SK-N-SH (cell line): ENCODE measurements at regions not wholly inside any gene's neighbourhood (a gene's known extent, or its start where the extent isn't known, plus 50 kb on each side); places are given as distances from the start of the nearest gene placed in this dataset.
A peak's percentile ranks its signal among the peaks of the same experiment; 100 is the strongest.

Experiments used
- CTCF ChIA-PET: fragments of 300-600, 350-600 bp; formaldehyde crosslinking; extraction: SDS; loops from one replicate; lab custom pipeline; 2021; lab: Yijun Ruan, JAX
- POLR2A ChIA-PET: fragments of 350-600 bp; sonication (Branson Sonifier 250); formaldehyde crosslinking; extraction: SDS; loops from one replicate; lab custom pipeline; 2020; ENCODE audit warnings: antibody characterized with exemption, inconsistent platforms; lab: Yijun Ruan, JAX
- DNase-seq: peaks from one replicate; pipeline ENCODE4 v3.0.0; 2012
- H2AFZ ChIP-seq: fragments of 200-600 bp; sonication (generic); 2 replicates; pipeline ENCODE4 v1.8.1; 2016; ENCODE audit warnings: antibody characterized with exemption, mild to moderate bottlenecking, low read depth
- H3F3A ChIP-seq: fragments of 200-600 bp; sonication (generic); replicated peaks from 2 replicates; pipeline ENCODE3; 2016; ENCODE audit warnings: antibody characterized with exemption, mild to moderate bottlenecking; ENCODE audit not compliant: insufficient read depth
- H3K27ac ChIP-seq, 2 experiments: fragments of 200-500 bp in 1 of 2; fragments of 200-600 bp in 1 of 2; sonication (Bioruptor generic) in 1 of 2; sonication (generic), shearing (Covaris generic) in 1 of 2; 2 replicates each; pipeline versions ENCODE4 v1.5.1 to v1.6.1; 2014 to 2016; ENCODE audit warnings: low read depth in 2 of 2, inconsistent platforms in 1 of 2, low read length in 1 of 2, mild to moderate bottlenecking in 1 of 2, mixed read lengths in 1 of 2
- H3K27me3 ChIP-seq: fragments of 200-600 bp; sonication (generic), shearing (Covaris generic); 2 replicates; pipeline ENCODE4 v1.6.1; 2016; ENCODE audit warnings: mixed run types; ENCODE audit not compliant: insufficient read depth
- H3K36me3 ChIP-seq, 2 experiments: fragments of 200-500 bp in 1 of 2; fragments of 200-600 bp in 1 of 2; sonication (Bioruptor generic) in 1 of 2; sonication (generic) in 1 of 2; replicated peaks in 1 of 2; 2 replicates each; pipeline versions ENCODE3 to v1.5.1; 2014 to 2016; ENCODE audit warnings: low read length in 1 of 2, mild to moderate bottlenecking in 1 of 2; ENCODE audit not compliant: insufficient read depth in 2 of 2, control insufficient read depth in 1 of 2
- H3K4me1 ChIP-seq, 2 experiments: fragments of 200-500 bp in 1 of 2; fragments of 200-600 bp in 1 of 2; sonication (Bioruptor generic) in 1 of 2; sonication (generic), shearing (Covaris generic) in 1 of 2; 2 replicates each; pipeline versions ENCODE4 v1.5.1 to v1.6.1; 2014 to 2016; ENCODE audit warnings: low read depth in 1 of 2, low read length in 1 of 2, mixed run types in 1 of 2; ENCODE audit not compliant: insufficient read depth in 2 of 2, control insufficient read depth in 1 of 2
- H3K4me2 ChIP-seq: fragments of 200-600 bp; sonication (generic), shearing (Covaris generic); 2 replicates; pipeline ENCODE4 v1.6.1; 2017; ENCODE audit warnings: mixed run types
- H3K4me3 ChIP-seq, 2 experiments: fragments of 200-500 bp in 1 of 2; fragments of 200-600 bp in 1 of 2; sonication (Bioruptor generic) in 1 of 2; sonication (generic), shearing (Covaris generic) in 1 of 2; 2 replicates each; pipeline versions ENCODE4 v1.5.1 to v1.8.1; 2014 to 2016; ENCODE audit warnings: low read depth in 2 of 2, inconsistent platforms in 1 of 2, low read length in 1 of 2, mild to moderate bottlenecking in 1 of 2, mixed read lengths in 1 of 2, moderate library complexity in 1 of 2
- H3K79me2 ChIP-seq: fragments of 200-600 bp; sonication (generic); 2 replicates; pipeline ENCODE4 v1.8.1; 2017; ENCODE audit warnings: mild to moderate bottlenecking; ENCODE audit not compliant: insufficient read depth
- H3K9ac ChIP-seq: fragments of 200-600 bp; sonication (generic); 2 replicates; pipeline ENCODE4 v1.6.1; 2017; ENCODE audit warnings: mixed run types
- H3K9me2 ChIP-seq: fragments of 200-600 bp; sonication (generic); 2 replicates; pipeline ENCODE4 v1.6.1; 2017; ENCODE audit warnings: mixed run types
- H3K9me3 ChIP-seq: fragments of 200-600 bp; sonication (generic); 2 replicates; pipeline ENCODE4 v1.6.1; 2017; ENCODE audit warnings: mixed run types, mild to moderate bottlenecking, moderate library complexity
- H4K20me1 ChIP-seq: fragments of 200-600 bp; sonication (generic); 2 replicates; pipeline ENCODE4 v1.6.1; 2017; ENCODE audit warnings: mild to moderate bottlenecking, mixed run types; ENCODE audit not compliant: insufficient read depth
- EP300 ChIP-seq, 2 experiments: IDR thresholded peaks; 2 replicates each; pipeline versions ENCODE4 v1.4.0 to v1.6.1; 2012; ENCODE audit warnings: borderline replicate concordance in 1 of 2, low read depth in 1 of 2, low read length in 1 of 2
- FOSL2 ChIP-seq: IDR thresholded peaks from 2 replicates; pipeline ENCODE4 v1.4.0; 2012; ENCODE audit warnings: low read depth, mild to moderate bottlenecking, moderate library complexity, borderline replicate concordance
- FOXM1 ChIP-seq: IDR thresholded peaks from 2 replicates; pipeline ENCODE4 v1.4.0; 2012; ENCODE audit warnings: low read depth, mild to moderate bottlenecking
- GABPA ChIP-seq: IDR thresholded peaks from 2 replicates; pipeline ENCODE4 v1.4.0; 2012; ENCODE audit warnings: low read depth, mild to moderate bottlenecking
- JUND ChIP-seq: IDR thresholded peaks from 2 replicates; pipeline ENCODE4 v1.4.0; 2012
- MEF2A ChIP-seq: IDR thresholded peaks from 2 replicates; pipeline ENCODE4 v1.4.0; 2012; ENCODE audit warnings: low read depth, borderline replicate concordance
- MXI1 ChIP-seq: IDR thresholded peaks from 2 replicates; pipeline ENCODE4 v1.6.1; 2012; ENCODE audit warnings: mild to moderate bottlenecking, low read depth, low read length, improper control_type of control experiment
- NFIC ChIP-seq: IDR thresholded peaks from 2 replicates; pipeline ENCODE4 v1.4.0; 2012; ENCODE audit warnings: borderline replicate concordance
- NRF1 ChIP-seq: IDR thresholded peaks from 2 replicates; pipeline ENCODE4 v1.6.1; 2012; ENCODE audit warnings: low read depth, mild to moderate bottlenecking, low read length
- POLR2AphosphoS5 ChIP-seq: IDR thresholded peaks from 2 replicates; pipeline ENCODE4 v1.6.1; 2012; ENCODE audit warnings: low read depth, low read length
- RXRA ChIP-seq: IDR thresholded peaks from 2 replicates; pipeline ENCODE4 v1.4.0; 2012; ENCODE audit warnings: low read depth, mild to moderate bottlenecking, borderline replicate concordance
- TCF12 ChIP-seq: IDR thresholded peaks from 2 replicates; pipeline ENCODE4 v1.4.0; 2012
- TEAD4 ChIP-seq: IDR thresholded peaks from 2 replicates; pipeline ENCODE4 v1.4.0; 2012; ENCODE audit warnings: mild to moderate bottlenecking, borderline replicate concordance; ENCODE audit not compliant: insufficient read depth
- WGBS: methylation state at CpG from one replicate; pipeline ENCODE4 v1.1.6; 2017; ENCODE audit warnings: low lambda C conversion rate; 5-methylcytosine and 5-hydroxymethylcytosine counted together
- TF ChIP-seq, protein P1 (sequence below): fragments of 150-350 bp; IDR thresholded peaks from 2 replicates; pipeline ENCODE4 v1.6.1; 2017; ENCODE audit warnings: antibody characterized with exemption, low read length, low read depth, borderline replicate concordance
- TF ChIP-seq, protein P2 (sequence below): IDR thresholded peaks from 2 replicates; pipeline ENCODE4 v1.4.0; 2012; ENCODE audit warnings: low read depth, borderline replicate concordance
- TF ChIP-seq, protein P3 (sequence below): IDR thresholded peaks from 2 replicates; pipeline ENCODE4; 2012
- TF ChIP-seq, protein P4 (sequence below): IDR thresholded peaks from 2 replicates; pipeline ENCODE4 v1.4.0; 2012; ENCODE audit warnings: low read depth

DNA sequence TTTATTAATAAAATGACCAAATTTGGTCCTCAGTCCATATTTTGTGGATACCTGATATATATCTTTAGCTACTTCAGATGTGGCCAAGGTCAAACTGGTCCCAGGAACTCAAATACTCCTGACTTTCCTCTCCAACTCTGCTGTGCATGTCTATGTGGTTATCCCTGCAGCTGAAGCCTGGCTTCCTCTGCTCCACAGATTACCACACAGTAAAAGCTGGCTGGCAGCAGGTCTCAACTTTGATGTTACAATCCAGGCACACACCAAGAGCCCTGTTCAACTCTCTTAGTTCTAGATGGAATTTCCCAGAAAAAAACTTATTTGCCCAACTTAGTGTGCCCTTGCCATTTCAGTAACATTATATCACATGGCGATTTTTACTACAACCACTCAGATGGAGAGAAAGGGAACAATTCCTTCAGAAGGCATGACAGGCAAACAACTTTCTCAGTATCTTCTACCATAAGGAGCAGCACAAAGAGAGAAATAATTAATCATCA lies 479.5 kb downstream of the PLPP3 start:
- CTCF ChIA-PET = no interaction called here
- Histone ChIP-seq H3K9me3 (no peaks in the 10 kb centered on the region; the same call in 1 of the 2 replicates), H3K9ac (no peak overlapping the region), H2AFZ (no peak overlapping the region), H3K27me3 (no peaks in the 10 kb centered on the region), H3K9me2 (no peaks in the 10 kb centered on the region), H3K4me1 (peaks cover 0 to 10% of the 10 kb centered on the region in 2 experiments; a peak in 2 of 4 replicates)
- no peak for DNase-seq
- no peak for TF ChIP-seq TEAD4
- TF ChIP-seq JUND = no peak
- no peak for TF ChIP-seq FOXM1
- TF ChIP-seq, all 33 proteins: peak for 0
- Histone ChIP-seq H3F3A (no peaks in the 10 kb centered on the region), H4K20me1 (no peaks in the 10 kb centered on the region), H3K79me2 (no peaks in the 10 kb centered on the region), H3K27ac (no peak overlapping the region), H3K4me2 (no peak overlapping the region), H3K4me3 (no peak overlapping the region), H3K36me3 (no peaks in the 10 kb centered on the region)
- POLR2A ChIA-PET = no interaction called here
- WGBS = 67% methylated on average over 1 of the region's 1 CpG

DNA sequence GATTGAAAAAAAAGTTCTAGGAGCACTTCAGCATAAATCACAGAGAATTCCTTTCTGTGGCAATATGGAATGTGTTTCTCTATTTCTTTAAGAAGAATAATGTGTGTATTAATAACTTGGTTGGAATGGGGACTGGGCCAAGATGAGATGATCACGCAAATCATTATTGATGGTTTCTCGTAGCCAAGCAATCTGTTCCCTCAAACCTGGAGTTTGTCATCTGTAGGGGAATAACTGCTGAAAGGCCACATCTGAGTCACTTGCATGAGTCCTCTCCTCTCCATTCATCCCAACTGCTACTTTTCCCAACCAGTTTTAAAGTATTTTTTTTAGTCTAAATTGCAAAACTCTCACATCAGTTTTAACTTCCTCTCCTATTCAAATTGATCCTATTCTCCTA lies 480.4 kb downstream of the PLPP3 start:
- Histone ChIP-seq H3K9me2 (no peaks in the 10 kb centered on the region), H3K79me2 (no peaks in the 10 kb centered on the region), H3F3A (no peaks in the 10 kb centered on the region), H3K4me3 (no peak overlapping the region), H2AFZ (no peak overlapping the region), H3K27me3 (no peaks in the 10 kb centered on the region), H3K4me2 (no peak overlapping the region), H3K9ac (no peak overlapping the region), H4K20me1 (no peaks in the 10 kb centered on the region), H3K4me1 (peaks cover 0 to 15% of the 10 kb centered on the region in 2 experiments; a peak in 2 of 4 replicates), H3K36me3 (no peaks in the 10 kb centered on the region), H3K27ac (peak overlapping the region in 1 of 2 experiments; percentile 53; a peak in 1 of 4 replicates), H3K9me3 (no peaks in the 10 kb centered on the region)
- ChIA-PET CTCF (no interaction called here), POLR2A (no interaction called here)
- no peak for DNase-seq
- WGBS = 18% methylated on average over 2 of the region's 2 CpGs
- peak in 1 of 2 experiments; percentile 72; a peak in 1 of 4 replicates for TF ChIP-seq EP300 (IDR thresholded peaks at IDR 0.05; ENCODE audit: borderline replicate concordance in 1 of 2, low read depth in 1 of 2, low read length in 1 of 2)
- TF ChIP-seq POLR2AphosphoS5 = peak; percentile 84
- TF ChIP-seq MXI1 = no peak
- no peak for TF ChIP-seq NRF1
- peak; percentile 66 for TF ChIP-seq FOSL2
- TF ChIP-seq FOXM1 = peak; percentile 60; the same call in 1 of the 2 replicates
- peak; percentile 84 for TF ChIP-seq NFIC
- TF ChIP-seq, protein P1, sequence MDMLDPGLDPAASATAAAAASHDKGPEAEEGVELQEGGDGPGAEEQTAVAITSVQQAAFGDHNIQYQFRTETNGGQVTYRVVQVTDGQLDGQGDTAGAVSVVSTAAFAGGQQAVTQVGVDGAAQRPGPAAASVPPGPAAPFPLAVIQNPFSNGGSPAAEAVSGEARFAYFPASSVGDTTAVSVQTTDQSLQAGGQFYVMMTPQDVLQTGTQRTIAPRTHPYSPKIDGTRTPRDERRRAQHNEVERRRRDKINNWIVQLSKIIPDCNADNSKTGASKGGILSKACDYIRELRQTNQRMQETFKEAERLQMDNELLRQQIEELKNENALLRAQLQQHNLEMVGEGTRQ = no peak
- TF ChIP-seq JUND = peak; percentile 71
- peak; percentile 36; the same call in 1 of the 2 replicates for TF ChIP-seq MEF2A
- peak; percentile 26; the same call in 1 of the 2 replicates for TF ChIP-seq RXRA
- peak; percentile 96 for TF ChIP-seq TCF12
- TF ChIP-seq, protein P2, sequence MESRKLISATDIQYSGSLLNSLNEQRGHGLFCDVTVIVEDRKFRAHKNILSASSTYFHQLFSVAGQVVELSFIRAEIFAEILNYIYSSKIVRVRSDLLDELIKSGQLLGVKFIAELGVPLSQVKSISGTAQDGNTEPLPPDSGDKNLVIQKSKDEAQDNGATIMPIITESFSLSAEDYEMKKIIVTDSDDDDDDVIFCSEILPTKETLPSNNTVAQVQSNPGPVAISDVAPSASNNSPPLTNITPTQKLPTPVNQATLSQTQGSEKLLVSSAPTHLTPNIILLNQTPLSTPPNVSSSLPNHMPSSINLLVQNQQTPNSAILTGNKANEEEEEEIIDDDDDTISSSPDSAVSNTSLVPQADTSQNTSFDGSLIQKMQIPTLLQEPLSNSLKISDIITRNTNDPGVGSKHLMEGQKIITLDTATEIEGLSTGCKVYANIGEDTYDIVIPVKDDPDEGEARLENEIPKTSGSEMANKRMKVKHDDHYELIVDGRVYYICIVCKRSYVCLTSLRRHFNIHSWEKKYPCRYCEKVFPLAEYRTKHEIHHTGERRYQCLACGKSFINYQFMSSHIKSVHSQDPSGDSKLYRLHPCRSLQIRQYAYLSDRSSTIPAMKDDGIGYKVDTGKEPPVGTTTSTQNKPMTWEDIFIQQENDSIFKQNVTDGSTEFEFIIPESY = 0 out of 2 replicates have a peak, but pooled peaks have one; percentile 11
- no peak for TF ChIP-seq GABPA
- TF ChIP-seq, protein P3, sequence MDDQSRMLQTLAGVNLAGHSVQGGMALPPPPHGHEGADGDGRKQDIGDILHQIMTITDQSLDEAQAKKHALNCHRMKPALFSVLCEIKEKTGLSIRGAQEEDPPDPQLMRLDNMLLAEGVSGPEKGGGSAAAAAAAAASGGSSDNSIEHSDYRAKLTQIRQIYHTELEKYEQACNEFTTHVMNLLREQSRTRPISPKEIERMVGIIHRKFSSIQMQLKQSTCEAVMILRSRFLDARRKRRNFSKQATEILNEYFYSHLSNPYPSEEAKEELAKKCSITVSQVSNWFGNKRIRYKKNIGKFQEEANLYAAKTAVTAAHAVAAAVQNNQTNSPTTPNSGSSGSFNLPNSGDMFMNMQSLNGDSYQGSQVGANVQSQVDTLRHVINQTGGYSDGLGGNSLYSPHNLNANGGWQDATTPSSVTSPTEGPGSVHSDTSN = peak; percentile 93
- peak; percentile 80 for TF ChIP-seq TEAD4
- TF ChIP-seq, protein P4, sequence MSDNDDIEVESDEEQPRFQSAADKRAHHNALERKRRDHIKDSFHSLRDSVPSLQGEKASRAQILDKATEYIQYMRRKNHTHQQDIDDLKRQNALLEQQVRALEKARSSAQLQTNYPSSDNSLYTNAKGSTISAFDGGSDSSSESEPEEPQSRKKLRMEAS = peak; percentile 28; the same call in 1 of the 2 replicates
